Astrocyte (in vitro differentiated cells and primary cell): ENCODE measurements at regions not wholly inside any gene's neighbourhood (a gene's known extent, or its start where the extent isn't known, plus 50 kb on each side); places are given as distances from the start of the nearest gene placed in this dataset.

ENCODE experiments used
- DNase-seq: peaks from one replicate; pipeline ENCODE4 v3.0.0-alpha.2; 2010; ENCODE audit warnings: low read depth
- FAIRE-seq: peaks from 2 replicates; lab custom pipeline; 2011; peaks lifted over from hg19 to GRCh38; lab: Jason Lieb, UNC
- H2AFZ ChIP-seq: 2 replicates; pipeline ENCODE4 v1.6.0; 2012; ENCODE audit warnings: low read depth, low read length, inconsistent platforms
- H3K27ac ChIP-seq: 2 replicates; pipeline ENCODE4 v1.5.1; 2011; ENCODE audit warnings: low read depth, low read length, inconsistent platforms
- H3K27me3 ChIP-seq: 2 replicates; pipeline ENCODE4 v1.6.0; 2011; ENCODE audit warnings: low read length, inconsistent platforms; ENCODE audit not compliant: insufficient read depth
- H3K36me3 ChIP-seq: 2 replicates; pipeline ENCODE4 v1.5.1; 2011; ENCODE audit warnings: low read length, inconsistent platforms; ENCODE audit not compliant: insufficient read depth
- H3K4me1 ChIP-seq: 2 replicates; pipeline ENCODE4 v1.5.1; 2011; ENCODE audit warnings: low read length, inconsistent platforms; ENCODE audit not compliant: insufficient read depth
- H3K4me2 ChIP-seq: 2 replicates; pipeline ENCODE4 v1.6.0; 2012; ENCODE audit warnings: low read length, inconsistent platforms
- H3K4me3 ChIP-seq: 2 replicates; pipeline ENCODE4 v1.5.1; 2011; ENCODE audit warnings: low read depth, mild to moderate bottlenecking, low read length, inconsistent platforms; ENCODE audit not compliant: insufficient read depth
- H3K79me2 ChIP-seq: 2 replicates; pipeline ENCODE4 v1.6.0; 2012; ENCODE audit warnings: mild to moderate bottlenecking, low read length, inconsistent platforms; ENCODE audit not compliant: insufficient read depth
- H3K9ac ChIP-seq: 2 replicates; pipeline ENCODE4 v1.6.0; 2012; ENCODE audit warnings: mild to moderate bottlenecking, low read length, inconsistent platforms
- H3K9me3 ChIP-seq: 2 replicates; pipeline ENCODE4 v1.5.1; 2012; ENCODE audit warnings: low read depth, mild to moderate bottlenecking, low read length, inconsistent platforms; ENCODE audit not compliant: insufficient read depth
- H4K20me1 ChIP-seq: 2 replicates; pipeline ENCODE4 v1.6.0; 2012; ENCODE audit warnings: low read length, inconsistent platforms; ENCODE audit not compliant: insufficient read depth
- H3K27ac Mint-ChIP-seq: one replicate; pipeline ENCODE4 v1.8.0; 2021; ENCODE audit warnings: mild to moderate bottlenecking, mixed read lengths; ENCODE audit not compliant: unreplicated experiment
- H3K27me3 Mint-ChIP-seq: one replicate; pipeline ENCODE4 v1.8.0; 2021; ENCODE audit warnings: low read depth, mixed read lengths; ENCODE audit not compliant: unreplicated experiment
- H3K36me3 Mint-ChIP-seq: one replicate; pipeline ENCODE4 v1.8.0; 2021; ENCODE audit warnings: low read depth, mixed read lengths; ENCODE audit not compliant: unreplicated experiment
- H3K4me1 Mint-ChIP-seq: one replicate; pipeline ENCODE4 v1.8.0; 2021; ENCODE audit warnings: low read depth, mixed read lengths; ENCODE audit not compliant: unreplicated experiment
- H3K4me3 Mint-ChIP-seq: one replicate; pipeline ENCODE4 v1.8.0; 2021; ENCODE audit warnings: mild to moderate bottlenecking, moderate library complexity, mixed read lengths; ENCODE audit not compliant: unreplicated experiment
- H3K9me3 Mint-ChIP-seq: one replicate; pipeline ENCODE4 v1.8.0; 2021; ENCODE audit warnings: mild to moderate bottlenecking, mixed read lengths; ENCODE audit not compliant: unreplicated experiment
- EZH2 ChIP-seq: IDR thresholded peaks from 2 replicates; pipeline ENCODE4 v1.6.1; 2012; ENCODE audit warnings: mild to moderate bottlenecking, low read length, inconsistent platforms; ENCODE audit not compliant: insufficient read depth
- TF ChIP-seq, protein P1 (sequence below): IDR thresholded peaks from 2 replicates; pipeline ENCODE4 v1.5.1; 2011; ENCODE audit warnings: low read depth, mild to moderate bottlenecking, inconsistent platforms, low read length, moderate library complexity; ENCODE audit not compliant: insufficient read depth

DNA sequence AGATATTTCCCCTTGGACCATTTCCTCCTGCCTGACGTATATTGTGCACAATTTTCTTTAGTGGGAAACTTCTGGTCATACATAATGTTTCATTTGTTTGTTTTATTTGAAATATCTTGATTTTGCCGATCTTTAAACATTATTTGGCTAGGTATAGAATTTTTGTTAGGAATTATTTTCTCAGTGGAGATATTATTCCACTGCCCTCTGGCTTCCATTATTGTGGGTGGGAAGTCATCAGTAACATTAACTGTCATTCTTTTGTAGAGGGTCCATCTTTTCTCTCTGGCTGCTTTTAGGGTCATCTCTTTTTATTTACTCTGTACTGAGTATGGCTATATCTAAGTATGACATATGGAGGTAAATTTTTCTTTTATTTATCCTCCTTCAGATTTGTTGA lies 135.5 kb upstream of the LIPC start:
- DNase-seq (no peak), FAIRE-seq (no peak)
- Histone ChIP-seq H2AFZ (no peak overlapping the region), H3K27me3 (no peaks in the 10 kb centered on the region), H3K36me3 (no peaks in the 10 kb centered on the region), H3K9ac (no peak overlapping the region), H4K20me1 (no peaks in the 10 kb centered on the region), H3K9me3 (no peaks in the 10 kb centered on the region), H3K79me2 (no peaks in the 10 kb centered on the region), H3K4me2 (no peak overlapping the region), H3K27ac (no peak overlapping the region), H3K4me3 (no peak overlapping the region), H3K4me1 (peaks cover 9% of the 10 kb centered on the region)
- H3K27me3 Mint-ChIP-seq = peaks cover 2% of the 10 kb centered on the region
- H3K4me3 Mint-ChIP-seq = no peak overlapping the region
- peaks cover 2% of the 10 kb centered on the region for H3K4me1 Mint-ChIP-seq
- H3K36me3 Mint-ChIP-seq = peaks cover 6% of the 10 kb centered on the region
- H3K27ac Mint-ChIP-seq = no peak overlapping the region
- peaks cover 10% of the 10 kb centered on the region for H3K9me3 Mint-ChIP-seq
- no peak for TF ChIP-seq EZH2
- TF ChIP-seq, protein P1, sequence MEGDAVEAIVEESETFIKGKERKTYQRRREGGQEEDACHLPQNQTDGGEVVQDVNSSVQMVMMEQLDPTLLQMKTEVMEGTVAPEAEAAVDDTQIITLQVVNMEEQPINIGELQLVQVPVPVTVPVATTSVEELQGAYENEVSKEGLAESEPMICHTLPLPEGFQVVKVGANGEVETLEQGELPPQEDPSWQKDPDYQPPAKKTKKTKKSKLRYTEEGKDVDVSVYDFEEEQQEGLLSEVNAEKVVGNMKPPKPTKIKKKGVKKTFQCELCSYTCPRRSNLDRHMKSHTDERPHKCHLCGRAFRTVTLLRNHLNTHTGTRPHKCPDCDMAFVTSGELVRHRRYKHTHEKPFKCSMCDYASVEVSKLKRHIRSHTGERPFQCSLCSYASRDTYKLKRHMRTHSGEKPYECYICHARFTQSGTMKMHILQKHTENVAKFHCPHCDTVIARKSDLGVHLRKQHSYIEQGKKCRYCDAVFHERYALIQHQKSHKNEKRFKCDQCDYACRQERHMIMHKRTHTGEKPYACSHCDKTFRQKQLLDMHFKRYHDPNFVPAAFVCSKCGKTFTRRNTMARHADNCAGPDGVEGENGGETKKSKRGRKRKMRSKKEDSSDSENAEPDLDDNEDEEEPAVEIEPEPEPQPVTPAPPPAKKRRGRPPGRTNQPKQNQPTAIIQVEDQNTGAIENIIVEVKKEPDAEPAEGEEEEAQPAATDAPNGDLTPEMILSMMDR = no peak

DNA sequence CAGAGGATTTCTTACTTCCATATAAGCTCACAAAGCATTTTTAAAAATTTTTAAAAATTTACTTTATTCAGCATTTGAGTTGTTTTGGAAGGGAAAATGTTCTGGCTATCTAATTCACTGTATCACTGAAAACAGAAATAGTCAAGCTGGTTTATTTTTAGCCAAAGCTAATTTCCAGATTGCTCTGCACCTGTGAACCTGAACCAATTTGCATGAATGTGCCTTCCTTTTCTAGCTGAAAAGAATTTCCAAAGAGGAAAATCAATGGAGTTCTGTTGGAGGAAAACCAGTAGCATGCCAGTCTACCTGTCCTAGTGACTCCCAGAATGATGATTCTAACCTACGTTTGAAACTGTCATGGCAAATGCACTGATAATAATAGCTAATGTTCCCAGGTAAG lies 134.2 kb upstream of the LIPC start:
- Mint-ChIP-seq H3K36me3 (peaks cover 6% of the 10 kb centered on the region), H3K27ac (no peak overlapping the region), H3K27me3 (peaks cover 6% of the 10 kb centered on the region), H3K9me3 (peaks cover 10% of the 10 kb centered on the region), H3K4me1 (peaks cover 2% of the 10 kb centered on the region), H3K4me3 (no peak overlapping the region)
- H3K36me3 ChIP-seq = no peaks in the 10 kb centered on the region
- no peaks in the 10 kb centered on the region for H3K79me2 ChIP-seq
- H3K4me3 ChIP-seq = no peak overlapping the region
- no peak for TF ChIP-seq EZH2
- TF ChIP-seq, protein P1 = no peak
- H3K9me3 ChIP-seq = no peaks in the 10 kb centered on the region
- peaks cover 9% of the 10 kb centered on the region for H3K4me1 ChIP-seq
- no peaks in the 10 kb centered on the region for H4K20me1 ChIP-seq
- no peak for FAIRE-seq
- no peaks in the 10 kb centered on the region for H3K27me3 ChIP-seq
- H3K4me2 ChIP-seq = no peak overlapping the region
- no peak overlapping the region for H2AFZ ChIP-seq
- no peak overlapping the region for H3K9ac ChIP-seq
- H3K27ac ChIP-seq = no peak overlapping the region
- DNase-seq = no peak

DNA sequence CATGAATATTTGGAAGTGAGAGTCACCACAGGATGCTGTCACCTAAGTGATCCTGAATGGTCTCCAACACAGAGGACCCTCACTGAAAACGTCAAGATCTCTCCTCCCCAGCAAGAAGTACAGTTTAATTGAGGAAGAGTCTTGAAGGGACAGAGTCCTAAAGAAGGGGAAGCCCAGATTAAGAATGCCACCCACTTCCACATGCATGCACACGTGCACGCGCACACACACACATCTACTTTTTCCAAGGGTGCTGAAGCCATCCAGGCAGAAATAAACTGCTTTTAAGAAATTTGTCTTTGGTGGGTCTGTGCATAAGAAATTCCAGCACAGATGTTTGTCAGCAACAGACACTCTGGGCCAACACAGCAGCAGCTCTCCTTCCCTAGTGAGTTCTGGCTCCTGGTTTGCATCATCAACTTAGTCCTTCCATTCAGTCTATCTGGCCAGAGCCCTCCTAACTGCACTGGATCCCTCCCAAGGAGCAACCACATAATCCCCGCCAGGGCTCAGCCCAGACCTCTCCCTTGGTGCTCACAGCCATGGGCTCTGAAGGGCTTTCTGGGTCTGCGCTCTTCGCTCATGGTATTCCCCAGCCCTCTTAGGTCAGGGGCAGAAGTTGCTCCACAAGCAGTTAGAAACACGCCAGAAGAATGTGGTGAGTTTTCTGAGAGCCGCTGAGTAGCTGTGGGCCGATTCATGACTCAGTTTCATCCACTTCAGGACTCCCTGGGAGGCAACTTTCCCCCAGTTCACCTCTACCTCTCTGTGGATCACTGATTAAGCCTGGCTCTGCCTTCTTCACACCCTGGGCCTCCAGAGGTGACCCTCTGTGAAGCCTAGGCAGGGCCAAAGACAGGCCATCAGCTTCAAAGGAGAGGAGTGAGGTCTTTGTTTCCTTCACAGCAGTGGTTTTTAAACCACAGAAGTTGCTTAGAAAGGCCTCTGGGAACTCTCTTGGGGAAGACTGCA lies 132.6 kb upstream of the LIPC start:
- H3K4me1 Mint-ChIP-seq = no peaks in the 10 kb centered on the region
- Histone ChIP-seq H3K4me2 (peak overlapping the region; percentile 12), H3K9me3 (no peaks in the 10 kb centered on the region), H3K36me3 (no peaks in the 10 kb centered on the region), H3K27ac (no peak overlapping the region), H3K79me2 (no peaks in the 10 kb centered on the region), H3K9ac (no peak overlapping the region), H3K4me3 (no peak overlapping the region), H4K20me1 (no peaks in the 10 kb centered on the region), H3K27me3 (no peaks in the 10 kb centered on the region), H3K4me1 (peaks cover 9% of the 10 kb centered on the region), H2AFZ (no peak overlapping the region)
- H3K9me3 Mint-ChIP-seq = peaks cover 8% of the 10 kb centered on the region
- TF ChIP-seq EZH2 = no peak
- TF ChIP-seq, protein P1 = no peak
- FAIRE-seq = no peak
- H3K4me3 Mint-ChIP-seq = no peak overlapping the region
- peaks cover 6% of the 10 kb centered on the region for H3K36me3 Mint-ChIP-seq
- H3K27ac Mint-ChIP-seq = no peak overlapping the region
- peak; percentile 85 for DNase-seq
- peaks cover 6% of the 10 kb centered on the region for H3K27me3 Mint-ChIP-seq
